Hepatocyte (in vitro differentiated cells): ENCODE measurements at regions not wholly inside any gene's neighbourhood (a gene's known extent, or its start where the extent isn't known, plus 50 kb on each side); places are given as distances from the start of the nearest gene placed in this dataset.

Source experiments
- DNase-seq: peaks from one replicate; pipeline ENCODE4 v3.0.0-alpha.2; 2016; ENCODE audit warnings: low spot score
- H2AFZ ChIP-seq: fragments of 200-600 bp; sonication (generic); 2 replicates; pipeline ENCODE4 v1.6.0; 2016; ENCODE audit warnings: antibody characterized with exemption, mild to moderate bottlenecking
- H3K27ac ChIP-seq: fragments of 200-600 bp; sonication (generic); 2 replicates; pipeline ENCODE4 v1.5.1; 2016; ENCODE audit warnings: mild to moderate bottlenecking
- H3K27me3 ChIP-seq: fragments of 200-600 bp; sonication (generic); 2 replicates; pipeline ENCODE4 v1.6.1; 2016
- H3K36me3 ChIP-seq: fragments of 200-600 bp; sonication (generic); replicated peaks from 2 replicates; pipeline ENCODE4 v1.5.1; 2016; ENCODE audit warnings: low read depth; ENCODE audit not compliant: insufficient read depth
- H3K4me1 ChIP-seq: fragments of 200-600 bp; sonication (generic); 2 replicates; pipeline ENCODE4 v1.5.1; 2016; ENCODE audit warnings: mild to moderate bottlenecking, moderate library complexity; ENCODE audit not compliant: insufficient read depth
- H3K4me2 ChIP-seq: fragments of 200-600 bp; sonication (generic); 2 replicates; pipeline ENCODE4 v1.6.0; 2016
- H3K4me3 ChIP-seq: fragments of 200-600 bp; sonication (generic); 2 replicates; pipeline ENCODE4 v1.5.1; 2016; ENCODE audit warnings: mild to moderate bottlenecking
- H3K79me2 ChIP-seq: fragments of 200-600 bp; sonication (generic); 2 replicates; pipeline ENCODE4 v1.6.0; 2017; ENCODE audit warnings: mild to moderate bottlenecking
- H3K9me2 ChIP-seq: fragments of 200-600 bp; sonication (generic); replicated peaks from 2 replicates; pipeline ENCODE4 v1.6.0; 2017; ENCODE audit warnings: mild to moderate bottlenecking; ENCODE audit not compliant: insufficient read depth
- H3K9me3 ChIP-seq: fragments of 200-600 bp; sonication (generic); 2 replicates; pipeline ENCODE4 v1.5.1; 2016; ENCODE audit warnings: low read depth, mild to moderate bottlenecking
- H4K20me1 ChIP-seq: fragments of 200-600 bp; sonication (generic); 2 replicates; pipeline ENCODE4 v1.6.0; 2016; ENCODE audit warnings: mild to moderate bottlenecking; ENCODE audit not compliant: insufficient read depth, poor library complexity, severe bottlenecking
- EZH2 ChIP-seq: fragments of 200-600 bp; sonication (generic); IDR thresholded peaks from 2 replicates; pipeline ENCODE4 v1.6.1; 2016; ENCODE audit warnings: antibody characterized with exemption, mild to moderate bottlenecking, borderline replicate concordance
- EZH2phosphoT487 ChIP-seq: fragments of 200-600 bp; sonication (generic); IDR thresholded peaks from one replicate; pipeline ENCODE4 v1.6.1; 2018; ENCODE audit warnings: antibody characterized with exemption, mild to moderate bottlenecking, low read depth, moderate library complexity; ENCODE audit not compliant: unreplicated experiment, severe bottlenecking
- WGBS: methylation state at CpG from one replicate; pipeline ENCODE4 v1.1.6; 2016; ENCODE audit warnings: low lambda C conversion rate; ENCODE audit errors: missing lambda C conversion rate; 5-methylcytosine and 5-hydroxymethylcytosine counted together
- TF ChIP-seq, protein P1 (sequence below): fragments of 200-600 bp; sonication (generic); IDR thresholded peaks from 2 replicates; pipeline ENCODE4 v1.5.1; 2016; ENCODE audit warnings: antibody characterized with exemption, mild to moderate bottlenecking; ENCODE audit not compliant: poor library complexity

DNA sequence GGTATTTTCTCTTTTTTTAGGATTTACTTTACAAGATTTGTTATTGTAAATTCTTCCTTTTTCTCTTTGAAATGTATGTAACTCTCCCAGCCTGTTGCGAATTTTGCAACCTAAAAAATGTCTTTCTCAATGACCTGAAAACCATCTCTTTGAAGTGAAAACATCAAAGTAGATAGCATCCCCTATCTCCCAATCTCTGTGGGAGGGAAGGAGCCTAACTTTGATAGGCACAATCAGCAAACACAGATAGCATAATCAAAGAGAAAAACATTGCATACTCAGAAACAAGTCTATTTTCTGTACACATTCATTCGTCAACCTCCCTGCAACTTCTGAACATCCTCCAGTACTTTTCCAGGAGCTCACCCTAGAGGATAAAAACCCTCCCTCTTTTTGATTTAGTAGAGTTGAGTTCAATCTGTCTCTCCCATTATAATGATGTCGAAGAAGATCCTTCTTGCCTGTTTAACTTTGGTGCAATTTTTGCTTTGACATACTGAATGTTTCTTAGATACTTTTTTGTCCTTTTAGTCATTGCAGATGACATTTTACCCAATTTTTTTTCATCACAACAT is 849.2 kb upstream of the LRFN5 start:
- H3K4me2 ChIP-seq: no peak overlapping the region

GRCh38 chr14:40733206-40733605 is 873.5 kb upstream of the LRFN5 start:
- TF ChIP-seq EZH2 (no peak), EZH2phosphoT487 (no peak)
- TF ChIP-seq, protein P1, sequence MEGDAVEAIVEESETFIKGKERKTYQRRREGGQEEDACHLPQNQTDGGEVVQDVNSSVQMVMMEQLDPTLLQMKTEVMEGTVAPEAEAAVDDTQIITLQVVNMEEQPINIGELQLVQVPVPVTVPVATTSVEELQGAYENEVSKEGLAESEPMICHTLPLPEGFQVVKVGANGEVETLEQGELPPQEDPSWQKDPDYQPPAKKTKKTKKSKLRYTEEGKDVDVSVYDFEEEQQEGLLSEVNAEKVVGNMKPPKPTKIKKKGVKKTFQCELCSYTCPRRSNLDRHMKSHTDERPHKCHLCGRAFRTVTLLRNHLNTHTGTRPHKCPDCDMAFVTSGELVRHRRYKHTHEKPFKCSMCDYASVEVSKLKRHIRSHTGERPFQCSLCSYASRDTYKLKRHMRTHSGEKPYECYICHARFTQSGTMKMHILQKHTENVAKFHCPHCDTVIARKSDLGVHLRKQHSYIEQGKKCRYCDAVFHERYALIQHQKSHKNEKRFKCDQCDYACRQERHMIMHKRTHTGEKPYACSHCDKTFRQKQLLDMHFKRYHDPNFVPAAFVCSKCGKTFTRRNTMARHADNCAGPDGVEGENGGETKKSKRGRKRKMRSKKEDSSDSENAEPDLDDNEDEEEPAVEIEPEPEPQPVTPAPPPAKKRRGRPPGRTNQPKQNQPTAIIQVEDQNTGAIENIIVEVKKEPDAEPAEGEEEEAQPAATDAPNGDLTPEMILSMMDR: no peak
- Histone ChIP-seq H3K27me3 (no peaks in the 10 kb centered on the region), H2AFZ (no peak overlapping the region), H3K4me2 (no peak overlapping the region), H3K4me1 (no peaks in the 10 kb centered on the region), H3K9me3 (no peaks in the 10 kb centered on the region), H3K9me2 (no peaks in the 10 kb centered on the region), H4K20me1 (no peaks in the 10 kb centered on the region), H3K79me2 (no peaks in the 10 kb centered on the region), H3K27ac (no peak overlapping the region), H3K36me3 (no peaks in the 10 kb centered on the region), H3K4me3 (no peak overlapping the region)
- no peak for DNase-seq
- 92% methylated on average over 1 of the region's 1 CpG for WGBS

More for the DNA sequence above, 849.2 kb upstream of the LRFN5 start:
- Histone ChIP-seq H3K9me2 (no peaks in the 10 kb centered on the region), H3K27ac (no peak overlapping the region), H3K9me3 (peaks cover 11% of the 10 kb centered on the region), H3K4me1 (no peaks in the 10 kb centered on the region), H3K36me3 (no peaks in the 10 kb centered on the region), H3K4me3 (no peak overlapping the region), H2AFZ (no peak overlapping the region), H3K79me2 (no peaks in the 10 kb centered on the region), H4K20me1 (no peaks in the 10 kb centered on the region), H3K27me3 (no peaks in the 10 kb centered on the region)
- TF ChIP-seq, protein P1: no peak
- no peak for TF ChIP-seq EZH2phosphoT487
- TF ChIP-seq EZH2: no peak
- no peak for DNase-seq
- 67% methylated on average over 3 of the region's 3 CpGs for WGBS

GRCh38 chr14:40727107-40727506 is 879.6 kb upstream of the LRFN5 start:
- Histone ChIP-seq H3K4me1 (no peaks in the 10 kb centered on the region), H3K4me2 (no peak overlapping the region), H4K20me1 (no peaks in the 10 kb centered on the region), H3K36me3 (no peaks in the 10 kb centered on the region), H3K4me3 (no peak overlapping the region), H3K9me2 (peaks cover 3% of the 10 kb centered on the region), H3K9me3 (no peaks in the 10 kb centered on the region), H3K27ac (no peak overlapping the region), H3K27me3 (no peaks in the 10 kb centered on the region), H3K79me2 (no peaks in the 10 kb centered on the region), H2AFZ (no peak overlapping the region)
- WGBS: 88% methylated on average over 2 of the region's 2 CpGs
- DNase-seq: no peak
- TF ChIP-seq EZH2: no peak
- TF ChIP-seq, protein P1: no peak
- TF ChIP-seq EZH2phosphoT487: no peak

GRCh38 chr14:40713387-40713786 is 893.3 kb upstream of the LRFN5 start:
- H3K4me1 ChIP-seq: no peaks in the 10 kb centered on the region
- no peaks in the 10 kb centered on the region for H3K9me3 ChIP-seq
- no peak for DNase-seq
- no peak overlapping the region for H3K27ac ChIP-seq
- H2AFZ ChIP-seq: no peak overlapping the region
- 95% methylated on average over 5 of the region's 5 CpGs for WGBS
- TF ChIP-seq EZH2phosphoT487 (no peak), EZH2 (no peak)
- TF ChIP-seq, protein P1: no peak
- no peaks in the 10 kb centered on the region for H3K79me2 ChIP-seq
- no peak overlapping the region for H3K4me3 ChIP-seq
- no peak overlapping the region for H3K4me2 ChIP-seq
- H3K36me3 ChIP-seq: no peaks in the 10 kb centered on the region
- H3K27me3 ChIP-seq: no peaks in the 10 kb centered on the region
- no peaks in the 10 kb centered on the region for H4K20me1 ChIP-seq
- no peaks in the 10 kb centered on the region for H3K9me2 ChIP-seq
